ENCODE measurements at regions not wholly inside any gene's neighbourhood (a gene's known extent, or its start where the extent isn't known, plus 50 kb on each side); places are given as distances from the start of the nearest gene placed in this dataset.

- no peak for TF ChIP-seq CTCF (IDR thresholded peaks at IDR 0.05; ENCODE audit: low read depth, low read length)
- no peak for TF ChIP-seq EZH2phosphoT487 (IDR thresholded peaks at IDR 0.05; ENCODE audit: low read depth)
Observed at GRCh38 chr2:126304154-126304553, 351.8 kb upstream of the GYPC start.
